Adrenal gland (tissue), 9 donors: ENCODE measurements at regions not wholly inside any gene's neighbourhood (a gene's known extent, or its start where the extent isn't known, plus 50 kb on each side); places are given as distances from the start of the nearest gene placed in this dataset.

Experiments used
- DNase-seq, 7 donors: peaks; one replicate each; pipeline ENCODE4 v3.0.0-alpha.2; 2019 to 2020
- H3K27ac ChIP-seq, 5 donors: fragments of 200-600 bp; sonication (generic) in 4 of 5; 1 replicate in 3 of 5; 2 replicates in 2 of 5; pipeline versions ENCODE4 v1.5.1 to v1.8.0; 2016 to 2020; ENCODE audit warnings: mild to moderate bottlenecking in 1 of 5
- H3K27me3 ChIP-seq: fragments of 200-600 bp; 2 replicates; pipeline ENCODE4 v1.8.0; 2021
- H3K36me3 ChIP-seq, 2 donors: fragments of 200-600 bp; replicated peaks in 1 of 2; 1 replicate in 1 of 2; 2 replicates in 1 of 2; pipeline versions ENCODE4 v1.5.1 to v1.8.0; 2018 to 2022
- H3K4me1 ChIP-seq, 2 donors: fragments of 200-600 bp; replicated peaks in 1 of 2; 1 replicate in 1 of 2; 2 replicates in 1 of 2; pipeline versions ENCODE4 v1.5.1 to v1.8.0; 2018 to 2021
- H3K4me3 ChIP-seq, 4 donors: fragments of 200-600 bp; sonication (generic) in 3 of 4; one replicate each; pipeline ENCODE4 v1.5.1; 2016 to 2018
- H3K9me3 ChIP-seq, 3 donors: fragments of 200-600 bp; sonication (generic) in 1 of 3; replicated peaks in 1 of 3; 1 replicate in 2 of 3; 2 replicates in 1 of 3; pipeline versions ENCODE4 v1.5.1 to v1.8.0; 2016 to 2021
- CTCF ChIP-seq, 6 experiments: fragments of 450-650 bp in 4 of 6; fragments of 200-600 bp in 2 of 6; sonication (generic) in 1 of 6; IDR thresholded peaks; 1 replicate in 5 of 6; 2 replicates in 1 of 6; pipeline versions ENCODE4 v1.5.1 to v1.8.0; 2016 to 2021; ENCODE audit warnings: antibody characterized with exemption in 6 of 6, mild to moderate bottlenecking in 2 of 6, moderate library complexity in 1 of 6
- POLR2A ChIP-seq, 2 donors: fragments of 450-650 bp; IDR thresholded peaks; one replicate each; pipeline ENCODE4 v1.6.1; 2017; ENCODE audit warnings: antibody characterized with exemption in 2 of 2, mild to moderate bottlenecking in 2 of 2, moderate library complexity in 1 of 2
- WGBS, 4 donors: extraction: QIAGEN DNeasy Blood & Tissue Kit in 2 of 4; methylation state at CpG; one replicate each; pipeline versions ENCODE4 v1.1.5 to v1.1.7; 2013 to 2017; 5-methylcytosine and 5-hydroxymethylcytosine counted together
- intact Hi-C, 2 donors: fragments of 100-400 bp; cut with DNase I; formaldehyde crosslinking; loops; one replicate each; pipeline versions ENCODE4 v1.14.1 to v1.15.0; 2022 to 2023
- donor health status: healthy with polysubstance abuse.
- donor health status: Bipolar disorder and iron deficiency.
- donor health status: DM: yes; HTN: yes; CAD: no.
- donor health status: DM: no; HTN: no; CAD: no.
- donor health status: DM: no; HTN: no; CAD: no.

- H3K9me3 ChIP-seq = no peaks in the 10 kb centered on the region
- no peaks in the 10 kb centered on the region for H3K27me3 ChIP-seq
- WGBS, 4 donors = 74 to 81% (median 81%) methylated on average over 2 of the region's 2 CpGs
- intact Hi-C loops = no loop called here
- H3K4me3 ChIP-seq = no peak overlapping the region
- no peak for DNase-seq
- no peaks in the 10 kb centered on the region for H3K36me3 ChIP-seq
- H3K4me1 ChIP-seq = no peaks in the 10 kb centered on the region
- H3K27ac ChIP-seq = no peak overlapping the region
- TF ChIP-seq POLR2A (IDR thresholded peaks at IDR 0.05) (no peak), CTCF (IDR thresholded peaks at IDR 0.05) (no peak)
Observed at GRCh38 chr4:178385481-178385880, 943.2 kb upstream of the AGA start.

- Histone ChIP-seq H3K4me1 (no peaks in the 10 kb centered on the region), H3K4me3 (no peak overlapping the region), H3K27me3 (no peaks in the 10 kb centered on the region), H3K9me3 (no peaks in the 10 kb centered on the region), H3K27ac (no peak overlapping the region), H3K36me3 (no peaks in the 10 kb centered on the region)
- 68 to 81% (median 72%) methylated on average over 2 of the region's 2 CpGs for WGBS, 4 donors
- no peak for DNase-seq
- intact Hi-C loops = no loop called here
- no peak for TF ChIP-seq CTCF (IDR thresholded peaks at IDR 0.05)
- no peak for TF ChIP-seq POLR2A (IDR thresholded peaks at IDR 0.05)
Observed at GRCh38 chr4:178387756-178388155, 945.5 kb upstream of the AGA start.

GRCh38 chr4:178395798-178396197, 953.6 kb upstream of the AGA start:
- H3K36me3 ChIP-seq = no peaks in the 10 kb centered on the region
- H3K4me3 ChIP-seq = no peak overlapping the region
- H3K9me3 ChIP-seq = no peaks in the 10 kb centered on the region
- intact Hi-C loops = no loop called here
- H3K27ac ChIP-seq = no peak overlapping the region
- 50 to 69% (median 61%) methylated on average over 1 of the region's 1 CpG for WGBS, 4 donors
- H3K27me3 ChIP-seq = no peaks in the 10 kb centered on the region
- TF ChIP-seq CTCF (IDR thresholded peaks at IDR 0.05) (no peak), POLR2A (IDR thresholded peaks at IDR 0.05) (no peak)
- no peaks in the 10 kb centered on the region for H3K4me1 ChIP-seq
- DNase-seq = no peak

- no peak for DNase-seq
- 91 to 95% (median 92%) methylated on average over 1 of the region's 1 CpG for WGBS, 4 donors
- no peak overlapping the region for H3K4me3 ChIP-seq
- H3K27ac ChIP-seq = no peak overlapping the region
- H3K9me3 ChIP-seq = no peaks in the 10 kb centered on the region
- TF ChIP-seq POLR2A (IDR thresholded peaks at IDR 0.05) (no peak), CTCF (IDR thresholded peaks at IDR 0.05) (no peak)
- H3K36me3 ChIP-seq = no peaks in the 10 kb centered on the region
- intact Hi-C loops = no loop called here
- H3K4me1 ChIP-seq = no peaks in the 10 kb centered on the region
- H3K27me3 ChIP-seq = no peaks in the 10 kb centered on the region
Observed at GRCh38 chr4:178412455-178412854, 970.2 kb upstream of the AGA start.
